Mesothelial cell of epicardium (in vitro differentiated cells): ENCODE measurements at regions not wholly inside any gene's neighbourhood (a gene's known extent, or its start where the extent isn't known, plus 50 kb on each side); places are given as distances from the start of the nearest gene placed in this dataset.
A peak's percentile ranks its signal among the peaks of the same experiment; 100 is the strongest.

Experiments
- DNase-seq, 2 experiments: peaks; one replicate each; pipeline ENCODE4 v3.0.0; 2021; ENCODE audit warnings: low spot score in 2 of 2; ENCODE audit not compliant: unreplicated experiment in 2 of 2
- H3K27ac Mint-ChIP-seq: 2 replicates; pipeline ENCODE4 v1.8.0; 2021; ENCODE audit warnings: mixed read lengths
- H3K27me3 Mint-ChIP-seq: 2 replicates; pipeline ENCODE4 v1.8.0; 2021; ENCODE audit warnings: low read depth, mixed read lengths
- H3K36me3 Mint-ChIP-seq: 2 replicates; pipeline ENCODE4 v1.8.0; 2021; ENCODE audit warnings: mixed read lengths
- H3K4me1 Mint-ChIP-seq: 2 replicates; pipeline ENCODE4 v1.8.0; 2021; ENCODE audit warnings: mixed read lengths
- H3K4me3 Mint-ChIP-seq: 2 replicates; pipeline ENCODE4 v1.8.0; 2021; ENCODE audit warnings: mild to moderate bottlenecking, moderate library complexity, mixed read lengths
- H3K9me3 Mint-ChIP-seq: 2 replicates; pipeline ENCODE4 v1.8.0; 2021; ENCODE audit warnings: mixed read lengths
- CTCF ChIP-seq: fragments of 200-600 bp; sonication (generic); IDR thresholded peaks from one replicate; pipeline ENCODE4 v1.5.0; 2021; ENCODE audit warnings: antibody characterized with exemption; ENCODE audit not compliant: unreplicated experiment

- no peak for TF ChIP-seq CTCF
- DNase-seq = no peak
- H3K4me3 Mint-ChIP-seq = no peak overlapping the region
- H3K9me3 Mint-ChIP-seq = no peaks in the 10 kb centered on the region
- H3K4me1 Mint-ChIP-seq = peaks cover 13% of the 10 kb centered on the region
- no peak overlapping the region for H3K27ac Mint-ChIP-seq
- no peaks in the 10 kb centered on the region for H3K36me3 Mint-ChIP-seq
- H3K27me3 Mint-ChIP-seq = no peaks in the 10 kb centered on the region
Measured at GRCh38 chr15:39139431-39140059, 441.3 kb upstream of the THBS1 start.

GRCh38 chr15:39140060-39140604 is 440.7 kb upstream of the THBS1 start:
- Mint-ChIP-seq H3K9me3 (no peaks in the 10 kb centered on the region), H3K4me3 (no peak overlapping the region), H3K4me1 (peaks cover 19% of the 10 kb centered on the region), H3K27me3 (no peaks in the 10 kb centered on the region), H3K36me3 (no peaks in the 10 kb centered on the region), H3K27ac (no peak overlapping the region)
- DNase-seq = no peak
- no peak for TF ChIP-seq CTCF

GRCh38 chr15:39142500-39142899 is 438.4 kb upstream of the THBS1 start:
- no peaks in the 10 kb centered on the region for H3K36me3 Mint-ChIP-seq
- TF ChIP-seq CTCF = no peak
- H3K27ac Mint-ChIP-seq = no peak overlapping the region
- H3K27me3 Mint-ChIP-seq = no peaks in the 10 kb centered on the region
- no peaks in the 10 kb centered on the region for H3K9me3 Mint-ChIP-seq
- no peak overlapping the region for H3K4me3 Mint-ChIP-seq
- no peak for DNase-seq
- peaks cover 25% of the 10 kb centered on the region for H3K4me1 Mint-ChIP-seq

GRCh38 chr15:39143479-39143878 is 437.4 kb upstream of the THBS1 start:
- Mint-ChIP-seq H3K4me1 (peaks cover 25% of the 10 kb centered on the region), H3K36me3 (no peaks in the 10 kb centered on the region), H3K27ac (no peak overlapping the region), H3K27me3 (no peaks in the 10 kb centered on the region), H3K4me3 (no peak overlapping the region), H3K9me3 (no peaks in the 10 kb centered on the region)
- no peak for DNase-seq
- TF ChIP-seq CTCF = no peak

- peaks cover 3% of the 10 kb centered on the region for H3K9me3 Mint-ChIP-seq
- DNase-seq = no peak
- no peak for TF ChIP-seq CTCF
- no peaks in the 10 kb centered on the region for H3K27me3 Mint-ChIP-seq
- peaks cover 23% of the 10 kb centered on the region for H3K4me1 Mint-ChIP-seq
- peak overlapping the region; percentile 27 for H3K27ac Mint-ChIP-seq
- no peak overlapping the region for H3K4me3 Mint-ChIP-seq
- no peaks in the 10 kb centered on the region for H3K36me3 Mint-ChIP-seq
Measured at GRCh38 chr15:39144051-39144450, 436.8 kb upstream of the THBS1 start.
